Testis (tissue), 2 donors: ENCODE measurements at regions not wholly inside any gene's neighbourhood (a gene's known extent, or its start where the extent isn't known, plus 50 kb on each side); places are given as distances from the start of the nearest gene placed in this dataset.

Experiments
- DNase-seq: peaks from one replicate; pipeline ENCODE4 v3.0.0-alpha.2; 2019
- H3K27ac ChIP-seq, 2 donors: fragments of 200-600 bp; sonication (generic); one replicate each; pipeline ENCODE4 v1.5.1; 2019
- H3K27me3 ChIP-seq: fragments of 200-600 bp; sonication (generic); one replicate; pipeline ENCODE4 v1.5.1; 2019
- H3K36me3 ChIP-seq: fragments of 200-600 bp; sonication (generic); one replicate; pipeline ENCODE4 v1.5.1; 2017; ENCODE audit warnings: low read depth; ENCODE audit errors: missing control alignments
- H3K4me1 ChIP-seq: fragments of 200-600 bp; sonication (generic); one replicate; pipeline ENCODE4 v1.5.1; 2019
- H3K4me3 ChIP-seq, 2 donors: fragments of 200-600 bp; sonication (generic); one replicate each; pipeline ENCODE4 v1.5.1; 2017 to 2019
- H3K9me3 ChIP-seq: fragments of 200-600 bp; sonication (generic); one replicate; pipeline ENCODE4 v1.5.1; 2017
- POLR2A ChIP-seq: fragments of 450-650 bp; IDR thresholded peaks from one replicate; pipeline ENCODE4 v1.6.1; 2017; ENCODE audit warnings: antibody characterized with exemption, mild to moderate bottlenecking, moderate library complexity
- WGBS, 2 donors: methylation state at CpG; one replicate each; pipeline ENCODE4 v1.1.5; 2018; 5-methylcytosine and 5-hydroxymethylcytosine counted together
- intact Hi-C: fragments of 100-400 bp; cut with DNase I; formaldehyde crosslinking; loops from one replicate; pipeline ENCODE4 v1.15.1; 2023; ENCODE audit warnings: low total_unique reads
- TF ChIP-seq, protein P1 (sequence below), 3 experiments: fragments of 450-650 bp in 2 of 3; fragments of 200-600 bp in 1 of 3; sonication (generic) in 1 of 3; IDR thresholded peaks; one replicate each; pipeline ENCODE4 v1.5.1; 2016 to 2019; ENCODE audit warnings: antibody characterized with exemption in 3 of 3, mild to moderate bottlenecking in 2 of 3, moderate library complexity in 1 of 3

DNA sequence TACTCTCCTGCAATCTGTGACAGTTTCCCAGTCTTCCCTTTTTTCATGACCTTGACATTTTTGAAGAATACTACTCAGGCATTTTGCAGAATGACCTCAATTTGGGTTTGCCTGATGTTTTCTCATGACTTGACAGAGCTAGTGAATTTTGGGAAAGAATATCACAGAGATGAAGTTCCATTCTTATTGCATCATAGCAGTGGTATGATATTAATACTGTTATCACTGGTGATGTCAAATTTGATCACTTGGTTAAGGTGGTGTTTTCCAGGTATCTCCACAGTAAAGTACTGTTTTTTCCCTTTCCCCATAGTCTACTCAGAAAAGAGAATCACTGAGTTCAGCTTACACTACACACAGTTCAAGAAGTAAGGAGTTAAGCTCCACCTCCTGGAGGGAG, 56.2 kb upstream of the XPA start:
- Histone ChIP-seq H3K9me3 (no peaks in the 10 kb centered on the region), H3K36me3 (no peaks in the 10 kb centered on the region), H3K4me1 (no peaks in the 10 kb centered on the region), H3K4me3 (no peak overlapping the region), H3K27me3 (no peaks in the 10 kb centered on the region), H3K27ac (no peak overlapping the region)
- intact Hi-C loops: no loop called here
- no peak for TF ChIP-seq POLR2A
- TF ChIP-seq, protein P1, sequence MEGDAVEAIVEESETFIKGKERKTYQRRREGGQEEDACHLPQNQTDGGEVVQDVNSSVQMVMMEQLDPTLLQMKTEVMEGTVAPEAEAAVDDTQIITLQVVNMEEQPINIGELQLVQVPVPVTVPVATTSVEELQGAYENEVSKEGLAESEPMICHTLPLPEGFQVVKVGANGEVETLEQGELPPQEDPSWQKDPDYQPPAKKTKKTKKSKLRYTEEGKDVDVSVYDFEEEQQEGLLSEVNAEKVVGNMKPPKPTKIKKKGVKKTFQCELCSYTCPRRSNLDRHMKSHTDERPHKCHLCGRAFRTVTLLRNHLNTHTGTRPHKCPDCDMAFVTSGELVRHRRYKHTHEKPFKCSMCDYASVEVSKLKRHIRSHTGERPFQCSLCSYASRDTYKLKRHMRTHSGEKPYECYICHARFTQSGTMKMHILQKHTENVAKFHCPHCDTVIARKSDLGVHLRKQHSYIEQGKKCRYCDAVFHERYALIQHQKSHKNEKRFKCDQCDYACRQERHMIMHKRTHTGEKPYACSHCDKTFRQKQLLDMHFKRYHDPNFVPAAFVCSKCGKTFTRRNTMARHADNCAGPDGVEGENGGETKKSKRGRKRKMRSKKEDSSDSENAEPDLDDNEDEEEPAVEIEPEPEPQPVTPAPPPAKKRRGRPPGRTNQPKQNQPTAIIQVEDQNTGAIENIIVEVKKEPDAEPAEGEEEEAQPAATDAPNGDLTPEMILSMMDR (IDR thresholded peaks at IDR 0.05): no peak
- no peak for DNase-seq

DNA sequence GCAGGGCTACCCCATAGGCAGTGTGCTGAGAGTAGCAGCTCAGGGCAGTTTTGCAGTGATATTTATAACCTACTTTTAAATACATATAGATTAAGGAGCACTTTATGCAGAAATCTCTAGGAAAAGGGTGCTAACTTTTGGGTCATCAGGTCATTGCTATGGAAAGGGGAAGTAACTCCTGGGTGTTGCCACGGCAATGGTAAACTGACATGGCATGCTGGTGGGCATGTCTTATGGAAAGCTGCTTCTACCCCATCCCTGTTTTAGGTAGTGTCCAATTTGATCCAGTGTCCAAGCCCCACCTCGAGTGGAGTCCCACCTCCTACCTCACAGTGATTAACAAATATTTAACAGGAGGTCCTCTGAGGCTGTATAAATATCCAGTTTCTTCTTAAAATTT, 56.8 kb upstream of the XPA start:
- H3K4me1 ChIP-seq: no peaks in the 10 kb centered on the region

DNA sequence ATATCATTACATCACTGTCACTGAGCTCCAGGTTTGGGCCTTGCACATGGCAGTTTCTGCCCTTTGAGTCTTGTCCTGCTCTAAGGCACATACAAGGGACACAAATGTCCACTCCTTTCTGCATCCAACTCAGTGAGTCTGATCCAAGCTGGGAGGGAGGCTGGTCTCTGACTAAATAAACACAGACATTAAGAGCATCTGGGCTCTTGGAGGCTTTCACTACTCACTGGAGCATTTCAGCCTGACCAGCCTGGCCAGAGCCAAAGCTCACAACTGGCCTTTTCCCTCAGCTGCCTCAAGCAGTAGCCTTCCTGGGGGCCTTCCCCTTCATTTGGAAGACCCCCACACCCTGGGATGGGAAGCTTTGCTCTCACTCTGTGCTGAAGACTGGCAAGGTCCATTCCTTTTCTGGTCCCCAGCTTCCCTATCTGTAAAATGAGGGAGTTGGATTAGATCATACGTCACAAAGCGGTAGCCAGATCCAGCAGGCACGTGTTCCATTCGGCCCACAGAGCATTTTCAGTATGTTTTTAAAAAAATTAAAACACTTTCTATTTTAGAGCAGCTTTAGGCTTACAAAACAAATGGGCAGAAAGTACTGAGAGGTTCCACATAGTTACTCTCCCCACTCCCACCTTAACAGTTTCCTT, 58.6 kb upstream of the XPA start:
- Histone ChIP-seq H3K27me3 (no peaks in the 10 kb centered on the region), H3K4me3 (no peak overlapping the region), H3K27ac (no peak overlapping the region), H3K36me3 (no peaks in the 10 kb centered on the region), H3K9me3 (no peaks in the 10 kb centered on the region), H3K4me1 (no peaks in the 10 kb centered on the region)
- 85 to 90% methylated on average over 4 of the region's 4 CpGs for WGBS, 2 donors
- intact Hi-C loops: no loop called here
- no peak for DNase-seq
- TF ChIP-seq, protein P1 (IDR thresholded peaks at IDR 0.05): no peak
- TF ChIP-seq POLR2A: no peak

More for the DNA sequence above, 56.8 kb upstream of the XPA start:
- WGBS, 2 donors: 88 to 92% methylated on average over 2 of the region's 2 CpGs
- no peak overlapping the region for H3K27ac ChIP-seq
- no peaks in the 10 kb centered on the region for H3K9me3 ChIP-seq
- no peak overlapping the region for H3K4me3 ChIP-seq
- no peaks in the 10 kb centered on the region for H3K27me3 ChIP-seq
- TF ChIP-seq, protein P1 (IDR thresholded peaks at IDR 0.05): no peak
- no peak for TF ChIP-seq POLR2A
- intact Hi-C loops: no loop called here
- H3K36me3 ChIP-seq: no peaks in the 10 kb centered on the region
- no peak for DNase-seq

DNA sequence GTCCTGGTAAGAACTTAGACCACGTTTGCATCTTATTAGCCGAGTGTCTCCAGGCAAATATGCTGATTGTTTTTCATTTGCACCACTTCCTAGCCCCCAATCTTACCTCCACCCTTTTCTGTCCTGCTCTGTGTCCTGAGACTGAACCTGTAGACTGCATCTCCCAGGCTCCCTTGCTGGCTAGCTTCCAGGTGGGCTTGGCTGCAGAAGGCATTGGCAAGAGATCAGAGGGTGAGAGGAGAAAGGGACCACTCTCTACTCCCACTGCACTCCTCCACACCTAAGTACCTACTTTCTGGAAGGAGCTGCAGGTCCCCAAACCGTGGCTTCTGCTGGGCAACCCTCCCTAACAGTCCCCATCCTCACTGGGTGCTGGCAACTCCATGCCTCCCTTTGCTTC, 59.9 kb upstream of the XPA start:
- H3K36me3 ChIP-seq: no peaks in the 10 kb centered on the region
- intact Hi-C loops: no loop called here
- 71 to 76% methylated on average over 3 of the region's 3 CpGs for WGBS, 2 donors
- no peaks in the 10 kb centered on the region for H3K9me3 ChIP-seq
- TF ChIP-seq, protein P1 (IDR thresholded peaks at IDR 0.05): no peak
- no peaks in the 10 kb centered on the region for H3K4me1 ChIP-seq
- no peak for DNase-seq
- no peak overlapping the region for H3K27ac ChIP-seq
- H3K4me3 ChIP-seq: no peak overlapping the region
- H3K27me3 ChIP-seq: no peaks in the 10 kb centered on the region

DNA sequence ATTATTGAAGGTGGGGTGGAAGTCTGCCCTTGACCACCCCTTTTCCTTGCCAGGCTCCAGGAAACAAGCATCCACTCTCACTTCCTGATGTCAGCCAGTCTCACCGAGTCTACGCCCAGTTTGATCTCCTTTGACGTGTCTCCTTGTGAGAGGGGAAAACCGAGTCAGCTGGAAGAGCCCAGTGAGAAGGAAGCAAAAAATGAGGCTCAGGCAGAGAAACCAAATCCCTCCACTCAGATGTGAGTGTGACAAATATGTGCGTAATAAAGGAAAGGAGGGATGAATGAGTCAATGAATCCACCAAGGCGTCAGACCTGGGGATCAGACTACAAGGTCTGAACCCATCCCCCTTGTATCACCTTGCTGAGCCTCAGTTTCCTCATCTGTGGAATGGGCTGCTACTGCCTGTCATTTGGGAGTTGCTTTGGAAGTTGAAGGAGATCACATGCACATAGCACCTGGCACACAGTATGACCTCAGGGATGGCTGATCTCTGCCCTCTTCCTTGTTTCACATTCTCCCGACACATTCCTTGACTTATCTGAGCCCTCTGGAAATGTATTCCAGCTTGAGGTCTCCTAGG, 61.3 kb upstream of the XPA start:
- no peak for DNase-seq
- intact Hi-C loops: no loop called here
- Histone ChIP-seq H3K27me3 (no peaks in the 10 kb centered on the region), H3K4me3 (no peak overlapping the region), H3K27ac (no peak overlapping the region), H3K9me3 (no peaks in the 10 kb centered on the region), H3K36me3 (no peaks in the 10 kb centered on the region), H3K4me1 (no peaks in the 10 kb centered on the region)
- TF ChIP-seq POLR2A: no peak
- TF ChIP-seq, protein P1 (IDR thresholded peaks at IDR 0.05): no peak
- 72 to 76% methylated on average over 7 of the region's 7 CpGs for WGBS, 2 donors
